Caco-2 (cell line): ENCODE measurements at regions not wholly inside any gene's neighbourhood (a gene's known extent, or its start where the extent isn't known, plus 50 kb on each side); places are given as distances from the start of the nearest gene placed in this dataset.

Experiments
- BruUV-seq: library from RNA; stranded (reverse); fragments of 400-500 nt; replicated peaks from 2 replicates; lab custom pipeline; 2021; lab: Mats Ljungman, UMichigan
- CTCF ChIA-PET: fragments of 300-600 bp; sonication (Branson Sonifier 250); formaldehyde crosslinking; loops from one replicate; lab custom pipeline; 2022; ENCODE audit warnings: antibody characterized with exemption; lab: Charles Lee
- POLR2A ChIA-PET: fragments of 300-600 bp; sonication (Branson Sonifier 250); formaldehyde crosslinking; loops from one replicate; lab custom pipeline; 2022; ENCODE audit warnings: antibody characterized with exemption; lab: Charles Lee
- DNase-seq, 2 experiments: peaks; one replicate each; pipeline versions ENCODE4 v3.0.0 to v3.0.0-alpha.2; 2020 to 2022
- H3K27me3 ChIP-seq: replicated peaks from 2 replicates; pipeline ENCODE4 v1.6.0; 2011; ENCODE audit warnings: low read length; ENCODE audit not compliant: control insufficient read depth, insufficient read depth
- H3K36me3 ChIP-seq: 2 replicates; pipeline ENCODE4 v1.5.1; 2011; ENCODE audit warnings: low read length; ENCODE audit not compliant: control insufficient read depth, insufficient read depth
- H3K4me1 ChIP-seq: fragments of 250-450 bp; sonication (Bioruptor Pico); 2 replicates; pipeline ENCODE4 v1.5.1; 2020; ENCODE audit warnings: mild to moderate bottlenecking
- H3K4me3 ChIP-seq: 2 replicates; pipeline ENCODE4 v1.5.1; 2011; ENCODE audit warnings: low read depth, mild to moderate bottlenecking, control low read depth, low read length
- H3K9me3 ChIP-seq: fragments of 250-450 bp; sonication (Bioruptor Pico); 2 replicates; pipeline ENCODE4 v1.5.1; 2020; ENCODE audit warnings: mild to moderate bottlenecking, moderate library complexity
- H3K27ac Mint-ChIP-seq: one replicate; pipeline ENCODE4 v1.8.0; 2022; ENCODE audit warnings: mixed read lengths; ENCODE audit not compliant: unreplicated experiment
- H3K27me3 Mint-ChIP-seq: one replicate; pipeline ENCODE4 v1.8.0; 2022; ENCODE audit warnings: mixed read lengths; ENCODE audit not compliant: insufficient read depth, unreplicated experiment
- H3K36me3 Mint-ChIP-seq: one replicate; pipeline ENCODE4 v1.8.0; 2022; ENCODE audit warnings: mild to moderate bottlenecking, mixed read lengths; ENCODE audit not compliant: insufficient read depth, unreplicated experiment
- H3K4me1 Mint-ChIP-seq: one replicate; pipeline ENCODE4 v1.8.0; 2022; ENCODE audit warnings: low read depth, mixed read lengths; ENCODE audit not compliant: unreplicated experiment
- H3K4me3 Mint-ChIP-seq: one replicate; pipeline ENCODE4 v1.8.0; 2022; ENCODE audit warnings: mild to moderate bottlenecking, moderate library complexity, mixed read lengths; ENCODE audit not compliant: unreplicated experiment
- H3K9me3 Mint-ChIP-seq: one replicate; pipeline ENCODE4 v1.8.0; 2022; ENCODE audit warnings: mixed read lengths; ENCODE audit not compliant: unreplicated experiment
- intact Hi-C: fragments of 100-400 bp; cut with micrococcal nuclease; formaldehyde crosslinking; loops from one replicate; pipeline ENCODE4 v1.10.0; 2022; ENCODE audit not compliant: unreplicated experiment
- TF ChIP-seq, protein P1 (sequence below), 2 experiments: fragments of 200-600 bp in 1 of 2; IDR thresholded peaks; 1 replicate in 1 of 2; 2 replicates in 1 of 2; pipeline versions ENCODE4 v1.5.1 to v1.8.0; 2011 to 2022; ENCODE audit warnings: antibody characterized with exemption in 1 of 2, control low read depth in 1 of 2, inconsistent platforms in 1 of 2, low read depth in 1 of 2, low read length in 1 of 2, mild to moderate bottlenecking in 1 of 2, moderate library complexity in 1 of 2; ENCODE audit not compliant: insufficient read depth in 1 of 2, severe bottlenecking in 1 of 2, unreplicated experiment in 1 of 2

DNA sequence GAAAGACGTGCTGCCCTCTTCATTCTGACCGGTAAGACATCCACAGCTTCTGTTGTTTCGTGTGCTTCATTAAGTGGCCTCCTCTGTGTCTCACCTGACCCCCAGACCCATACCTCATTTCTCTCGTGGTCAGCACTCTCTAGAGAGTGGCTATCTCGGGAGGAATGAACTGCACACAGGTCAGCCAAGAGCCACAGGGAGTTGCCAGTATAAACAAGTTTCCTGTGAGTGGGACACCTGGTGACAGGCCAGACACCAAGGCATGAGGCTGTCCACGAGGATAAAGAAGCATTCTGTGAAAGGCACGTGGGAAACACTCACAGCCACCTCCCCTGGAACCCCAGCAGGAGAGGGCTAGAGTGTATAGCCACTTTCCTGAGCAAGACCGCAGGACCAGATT, 115.8 kb downstream of the NUFIP1 start:
- H3K4me1 Mint-ChIP-seq = no peaks in the 10 kb centered on the region
- ChIA-PET CTCF (no interaction called here), POLR2A (no interaction called here)
- Histone ChIP-seq H3K36me3 (no peaks in the 10 kb centered on the region), H3K9me3 (no peaks in the 10 kb centered on the region), H3K4me1 (no peaks in the 10 kb centered on the region), H3K27me3 (no peaks in the 10 kb centered on the region), H3K4me3 (no peak overlapping the region)
- no peak overlapping the region for H3K4me3 Mint-ChIP-seq
- no peak overlapping the region for H3K27ac Mint-ChIP-seq
- TF ChIP-seq, protein P1, sequence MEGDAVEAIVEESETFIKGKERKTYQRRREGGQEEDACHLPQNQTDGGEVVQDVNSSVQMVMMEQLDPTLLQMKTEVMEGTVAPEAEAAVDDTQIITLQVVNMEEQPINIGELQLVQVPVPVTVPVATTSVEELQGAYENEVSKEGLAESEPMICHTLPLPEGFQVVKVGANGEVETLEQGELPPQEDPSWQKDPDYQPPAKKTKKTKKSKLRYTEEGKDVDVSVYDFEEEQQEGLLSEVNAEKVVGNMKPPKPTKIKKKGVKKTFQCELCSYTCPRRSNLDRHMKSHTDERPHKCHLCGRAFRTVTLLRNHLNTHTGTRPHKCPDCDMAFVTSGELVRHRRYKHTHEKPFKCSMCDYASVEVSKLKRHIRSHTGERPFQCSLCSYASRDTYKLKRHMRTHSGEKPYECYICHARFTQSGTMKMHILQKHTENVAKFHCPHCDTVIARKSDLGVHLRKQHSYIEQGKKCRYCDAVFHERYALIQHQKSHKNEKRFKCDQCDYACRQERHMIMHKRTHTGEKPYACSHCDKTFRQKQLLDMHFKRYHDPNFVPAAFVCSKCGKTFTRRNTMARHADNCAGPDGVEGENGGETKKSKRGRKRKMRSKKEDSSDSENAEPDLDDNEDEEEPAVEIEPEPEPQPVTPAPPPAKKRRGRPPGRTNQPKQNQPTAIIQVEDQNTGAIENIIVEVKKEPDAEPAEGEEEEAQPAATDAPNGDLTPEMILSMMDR (IDR thresholded peaks at IDR 0.05; ENCODE audit: insufficient read depth in 1 of 2, low read depth in 1 of 2, low read length in 1 of 2, severe bottlenecking in 1 of 2, unreplicated experiment in 1 of 2) = no peak
- intact Hi-C loops = loop anchor here (10.0 kb wide), 1 partner anchor 159 kb away; no protein-coding TSS in a partner anchor
- no TSS peak for BruUV-seq
- no peak for DNase-seq
- peaks cover 5% of the 10 kb centered on the region for H3K36me3 Mint-ChIP-seq
- no peaks in the 10 kb centered on the region for H3K27me3 Mint-ChIP-seq
- H3K9me3 Mint-ChIP-seq = no peaks in the 10 kb centered on the region

DNA sequence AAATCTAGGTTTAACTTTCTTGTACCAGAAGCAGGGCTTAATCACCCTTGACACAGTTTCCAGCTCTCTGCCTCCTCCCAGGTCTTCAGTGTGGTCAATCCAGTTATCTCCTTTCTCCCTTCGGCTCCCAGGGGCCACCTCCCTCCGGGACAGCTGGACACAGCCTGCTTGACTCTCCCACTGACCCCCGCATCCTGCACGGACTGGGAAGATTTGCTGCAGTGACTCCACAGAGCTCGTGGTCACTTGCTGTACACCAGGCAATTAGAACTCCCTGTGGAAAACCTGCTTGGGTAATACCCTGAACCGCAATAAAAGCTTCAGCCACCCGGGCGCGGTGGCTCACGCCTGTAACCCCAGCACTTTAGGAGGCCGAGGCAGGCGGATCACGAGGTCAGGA, 116.5 kb downstream of the NUFIP1 start:
- DNase-seq = no peak
- no TSS peak for BruUV-seq
- ChIA-PET CTCF (no interaction called here), POLR2A (no interaction called here)
- no peaks in the 10 kb centered on the region for H3K27me3 Mint-ChIP-seq
- H3K36me3 Mint-ChIP-seq = peaks cover 5% of the 10 kb centered on the region
- Histone ChIP-seq H3K36me3 (no peaks in the 10 kb centered on the region), H3K4me3 (no peak overlapping the region), H3K4me1 (no peaks in the 10 kb centered on the region), H3K9me3 (no peaks in the 10 kb centered on the region), H3K27me3 (no peaks in the 10 kb centered on the region)
- H3K27ac Mint-ChIP-seq = no peak overlapping the region
- H3K4me1 Mint-ChIP-seq = no peaks in the 10 kb centered on the region
- peaks cover under 1% of the 10 kb centered on the region for H3K9me3 Mint-ChIP-seq
- intact Hi-C loops = loop anchor here (10.0 kb wide), 1 partner anchor 158 kb away; no protein-coding TSS in a partner anchor
- TF ChIP-seq, protein P1 (IDR thresholded peaks at IDR 0.05; ENCODE audit: insufficient read depth in 1 of 2, low read depth in 1 of 2, low read length in 1 of 2, severe bottlenecking in 1 of 2, unreplicated experiment in 1 of 2) = no peak
- no peak overlapping the region for H3K4me3 Mint-ChIP-seq

GRCh38 chr13:44870456-44870929, 118.8 kb downstream of the NUFIP1 start:
- Mint-ChIP-seq H3K4me1 (no peaks in the 10 kb centered on the region), H3K27me3 (no peaks in the 10 kb centered on the region), H3K36me3 (no peaks in the 10 kb centered on the region), H3K4me3 (no peak overlapping the region), H3K9me3 (peaks cover 11% of the 10 kb centered on the region), H3K27ac (no peak overlapping the region)
- no TSS peak for BruUV-seq
- Histone ChIP-seq H3K4me1 (no peaks in the 10 kb centered on the region), H3K27me3 (no peaks in the 10 kb centered on the region), H3K4me3 (no peak overlapping the region), H3K36me3 (no peaks in the 10 kb centered on the region), H3K9me3 (peaks cover 10% of the 10 kb centered on the region; the same call in 1 of the 2 replicates)
- DNase-seq = no peak
- TF ChIP-seq, protein P1 (IDR thresholded peaks at IDR 0.05; ENCODE audit: insufficient read depth in 1 of 2, low read depth in 1 of 2, low read length in 1 of 2, severe bottlenecking in 1 of 2, unreplicated experiment in 1 of 2) = no peak
- POLR2A ChIA-PET = no interaction called here
- intact Hi-C loops = loop anchor here (10.0 kb wide), 1 partner anchor 156 kb away; no protein-coding TSS in a partner anchor
- CTCF ChIA-PET = interaction anchor here (0.6 kb wide), 1 partner anchor 83 kb away, joined by 3 read pairs; no protein-coding TSS in a partner anchor
